ENCODE measurements at regions not wholly inside any gene's neighbourhood (a gene's known extent, or its start where the extent isn't known, plus 50 kb on each side); places are given as distances from the start of the nearest gene placed in this dataset.

GRCh38 chr20:7776148-7776547 is 164.1 kb downstream of the HAO1 start:
- no peak for TF ChIP-seq CTCF (IDR thresholded peaks at IDR 0.05; ENCODE audit: low read length)
- TF ChIP-seq EZH2phosphoT487 (IDR thresholded peaks at IDR 0.05; ENCODE audit: low read length): no peak
- no peak for TF ChIP-seq EZH2 (optimal IDR thresholded peaks at IDR 0.05; ENCODE audit: low read depth, low read length)
